ENCODE measurements at regions not wholly inside any gene's neighbourhood (a gene's known extent, or its start where the extent isn't known, plus 50 kb on each side); places are given as distances from the start of the nearest gene placed in this dataset.
"Not testable (repeated sequence)": the region's sequence is repeated elsewhere in the genome, so short reads cannot be mapped to it uniquely, and the experiment has no call there.

DNA sequence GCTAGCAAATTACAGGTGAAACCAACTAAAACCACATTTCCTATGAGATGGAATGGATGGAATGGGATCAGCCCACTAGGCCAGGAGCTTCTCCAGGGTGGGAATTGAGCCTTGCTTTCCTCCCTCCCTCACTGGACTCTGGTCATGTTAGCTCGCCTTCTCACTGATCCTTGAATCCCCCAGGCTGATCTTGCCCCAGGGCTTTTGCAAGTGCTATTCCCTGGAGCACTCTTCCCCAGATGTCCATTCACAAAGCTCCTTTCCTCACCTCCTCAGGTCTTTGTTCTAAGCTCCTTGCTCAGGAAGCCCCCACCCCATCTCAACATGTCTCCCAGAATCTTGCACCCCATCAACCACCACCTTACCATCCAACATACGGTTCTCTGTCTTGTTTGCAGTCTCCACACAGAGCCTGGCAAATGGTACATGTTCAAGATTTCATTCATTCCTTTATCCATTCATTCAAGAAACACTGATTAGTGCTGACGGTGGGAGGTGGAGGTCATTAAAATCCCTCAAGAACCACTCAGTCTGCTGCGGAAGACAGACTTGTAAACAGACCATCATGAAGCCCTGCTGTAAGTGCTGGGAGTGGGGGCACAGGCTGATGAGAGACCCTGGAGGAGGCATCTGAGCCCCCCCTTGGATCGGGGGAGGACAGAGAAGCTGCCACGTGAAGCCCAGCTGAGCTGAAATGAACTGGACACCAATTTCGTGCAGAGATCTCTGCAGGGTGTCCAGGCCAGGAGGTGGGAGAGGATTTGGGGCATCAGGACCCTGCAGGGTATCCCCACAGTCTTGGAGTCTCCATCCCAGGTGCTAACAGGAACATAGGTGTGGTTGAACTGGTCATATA is 141.7 kb downstream of the BARX1 start:
- DNase-seq (ENCODE audit: low spot score): no peak

- no peak for DNase-seq (ENCODE audit: low spot score)
These were observed 142.8 kb downstream of the BARX1 start for GRCh38 chr9:93812410-93812668.

- no peak for DNase-seq (ENCODE audit: low spot score)
These were observed 144.9 kb downstream of the BARX1 start for GRCh38 chr9:93810028-93810971.

DNA sequence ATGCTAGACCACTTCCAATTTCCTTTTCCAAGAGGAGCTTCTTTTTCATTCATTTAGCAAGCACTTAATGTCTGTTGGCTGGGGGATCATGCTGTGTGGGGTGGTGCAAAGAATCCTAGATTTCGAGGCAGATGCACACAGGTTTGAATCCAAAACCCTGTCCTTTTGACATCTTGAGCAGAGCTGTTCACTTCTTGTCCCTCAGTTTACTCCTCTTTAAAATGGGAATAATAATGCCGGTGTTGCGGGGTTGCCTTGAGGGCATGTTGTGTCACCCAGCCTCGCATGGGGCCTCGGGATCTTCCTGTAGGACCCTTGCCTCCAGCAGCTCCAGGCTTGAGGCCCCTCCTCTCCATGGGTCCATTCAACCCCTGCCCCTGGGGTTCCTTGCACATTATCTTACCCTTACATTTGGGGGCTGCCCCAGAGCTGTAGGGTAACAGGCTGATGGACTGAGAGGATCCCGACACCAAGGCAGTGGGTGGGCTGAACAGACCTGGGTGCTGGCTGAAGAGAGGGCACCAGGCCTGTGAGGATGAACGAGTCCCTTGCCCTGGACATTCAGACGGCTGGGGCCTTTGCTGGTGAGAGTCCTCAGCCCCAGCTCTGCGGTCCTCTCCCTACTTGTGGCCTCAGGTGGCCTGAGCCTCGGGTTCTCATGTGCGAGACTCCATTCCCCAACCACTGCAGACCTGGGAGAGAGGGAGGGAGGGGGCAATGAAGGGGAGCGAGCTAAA is 145.8 kb downstream of the BARX1 start:
- DNase-seq (ENCODE audit: low spot score): no peak

DNA sequence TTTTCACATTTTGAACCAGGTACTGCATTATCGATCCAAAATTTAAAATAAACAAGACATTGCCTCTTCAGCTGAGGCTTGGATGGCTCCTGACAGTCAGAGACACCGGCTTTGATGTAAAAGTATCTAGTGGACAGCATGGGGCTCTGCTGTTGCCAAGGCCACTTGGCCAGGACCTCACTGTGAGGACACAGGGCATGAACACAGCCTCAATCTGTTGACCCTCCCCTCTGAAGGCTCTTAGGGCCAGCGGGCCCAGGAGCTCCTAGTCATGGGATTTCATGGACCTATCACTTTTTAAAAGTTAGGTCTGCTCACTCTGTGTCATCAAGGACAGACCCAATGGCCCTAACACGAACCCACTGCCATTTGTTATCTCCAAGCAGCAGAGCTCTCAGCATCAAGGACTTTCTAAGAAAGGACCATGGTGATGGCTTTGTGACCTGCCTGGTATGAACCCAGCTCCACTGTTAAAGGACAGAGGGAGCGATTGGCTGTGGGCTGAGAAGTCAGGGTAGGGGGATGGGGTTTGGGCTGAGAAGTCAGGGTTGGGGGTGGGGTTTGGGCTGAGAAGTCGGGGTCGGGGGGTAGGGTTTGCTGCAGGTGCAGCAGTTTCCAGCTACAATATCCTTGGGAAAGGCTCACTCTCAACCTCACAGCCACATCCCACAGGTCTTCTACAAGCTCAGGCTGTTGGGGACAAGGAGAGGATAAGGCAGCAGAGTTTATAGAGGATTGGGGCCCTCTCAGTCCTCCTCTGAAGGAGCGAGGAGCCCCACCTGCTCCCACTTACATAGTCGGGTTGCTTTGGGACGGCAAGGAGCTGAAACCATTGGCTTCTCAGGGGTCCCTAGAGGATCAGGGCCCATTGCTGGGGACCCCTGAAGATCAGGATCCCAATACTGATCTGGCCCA is 146.8 kb downstream of the BARX1 start:
- DNase-seq (ENCODE audit: low spot score): no peak

DNA sequence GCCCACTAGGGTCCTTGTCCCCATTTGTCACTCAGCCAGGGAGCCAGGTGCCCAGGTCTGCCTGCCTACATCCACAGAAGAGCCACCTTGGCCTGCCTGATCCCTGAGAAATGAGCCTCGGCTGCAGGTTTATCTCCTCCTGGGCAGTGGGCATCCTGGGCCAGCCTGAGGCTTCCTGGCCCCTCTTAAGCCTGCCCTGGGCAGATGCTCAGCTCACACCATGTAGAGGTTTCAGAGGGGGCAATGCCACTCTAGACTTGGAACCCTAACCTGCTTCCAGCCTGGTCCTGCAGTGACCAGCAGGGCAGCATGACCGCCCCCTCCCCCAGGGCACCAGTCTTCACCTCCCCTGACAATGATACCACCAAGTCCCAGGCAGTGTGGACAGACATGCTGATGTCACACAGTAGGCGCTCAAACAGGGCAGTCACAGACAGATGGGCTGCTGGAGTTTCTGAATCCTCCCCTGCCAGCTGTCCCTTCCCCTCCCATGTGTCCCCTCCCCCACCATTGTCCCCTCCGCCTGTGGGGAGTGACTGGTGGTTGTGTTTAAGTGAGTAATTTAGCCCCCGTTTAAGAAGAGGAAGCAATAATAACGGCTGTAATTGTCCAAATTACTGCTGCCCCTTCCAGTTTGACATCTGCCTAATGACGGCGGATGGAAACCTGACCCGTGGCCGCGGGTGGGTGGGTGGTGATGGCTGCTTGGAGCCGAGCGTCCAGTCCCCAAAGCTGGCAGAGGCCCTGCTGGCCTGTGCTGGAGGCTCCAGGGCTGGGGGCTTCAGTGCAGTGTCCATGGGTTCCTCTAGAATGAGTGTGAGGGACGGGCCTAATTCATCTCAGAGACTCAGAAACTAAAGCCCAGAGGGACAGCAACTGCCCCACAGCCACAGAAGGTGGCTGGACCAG is 147.7 kb downstream of the BARX1 start:
- no peak for DNase-seq (ENCODE audit: low spot score)

DNA sequence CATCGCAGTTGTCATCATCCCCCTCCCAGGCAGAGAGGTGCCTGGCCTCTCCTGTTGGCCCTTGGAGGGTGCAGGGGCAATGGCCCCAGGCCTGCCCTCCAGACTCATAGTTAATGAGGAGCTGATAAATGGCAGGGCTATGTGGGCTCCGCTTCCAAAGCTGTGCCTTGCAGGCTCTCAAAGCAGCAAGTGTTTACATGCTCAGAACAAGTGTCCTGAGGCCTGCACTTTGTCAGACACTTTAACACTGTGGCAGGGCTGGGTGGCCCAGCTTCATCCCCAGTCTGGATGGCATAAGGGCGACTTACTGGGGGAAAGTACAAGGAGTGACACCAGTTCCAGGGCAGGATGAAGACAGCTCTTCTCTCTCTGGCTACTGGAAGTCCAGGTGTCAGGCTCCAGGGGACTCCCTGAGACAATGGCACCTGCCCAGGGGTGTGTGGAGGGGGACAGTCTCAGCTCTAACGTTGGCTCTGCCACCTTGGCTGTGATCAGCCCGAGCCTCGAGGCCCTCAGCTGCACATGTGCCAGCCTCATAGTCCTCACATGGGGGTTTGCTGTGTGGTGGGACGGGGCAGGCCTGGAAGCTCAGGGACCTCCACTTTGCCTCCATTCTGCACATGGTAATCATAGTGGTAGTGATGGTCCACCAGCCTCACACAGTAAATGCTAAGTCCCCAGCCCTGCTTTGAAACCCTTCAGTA is 153.4 kb downstream of the BARX1 start:
- no peak for DNase-seq (ENCODE audit: low spot score)

DNA sequence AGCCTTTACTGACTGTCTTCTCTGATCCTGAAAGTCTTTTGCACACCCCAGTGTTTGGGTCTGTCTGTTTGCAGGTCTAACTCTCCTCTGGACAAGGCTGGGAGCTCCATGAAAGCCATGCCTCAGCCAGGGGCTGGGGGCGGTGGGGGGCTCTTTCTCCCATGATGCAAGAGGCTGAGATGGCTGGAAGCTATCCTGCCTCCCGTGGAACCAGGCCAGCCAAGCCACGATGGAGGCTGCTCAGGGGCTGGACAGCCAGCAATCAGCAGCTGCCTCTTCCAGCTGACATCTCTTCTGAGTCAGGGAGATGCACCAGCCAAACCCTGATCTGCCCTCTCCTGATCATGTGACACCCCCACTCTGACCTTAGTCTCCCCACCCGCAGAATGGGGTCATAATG is 154.0 kb downstream of the BARX1 start:
- no peak for DNase-seq (ENCODE audit: low spot score)

DNA sequence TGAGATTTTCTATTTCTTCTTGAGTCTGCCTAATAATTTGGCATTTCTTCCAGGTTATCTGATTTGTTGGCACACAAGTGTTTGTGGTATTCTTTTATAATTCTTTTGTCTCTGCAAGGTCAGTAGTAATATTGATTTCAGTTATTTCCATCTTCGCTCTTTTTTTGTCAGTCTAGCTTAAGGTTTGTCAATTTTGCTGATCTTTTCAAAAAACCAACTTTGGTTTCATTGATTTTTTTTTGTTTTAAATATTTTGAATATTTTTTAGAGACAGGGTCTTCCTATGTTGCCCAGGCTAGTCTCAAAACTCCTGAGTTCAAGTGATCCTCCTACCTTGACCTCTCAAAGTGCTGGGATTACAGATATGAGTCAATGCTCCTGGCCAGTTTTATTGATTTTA is 162.8 kb downstream of the BARX1 start:
- no peak for DNase-seq (ENCODE audit: low spot score)

DNA sequence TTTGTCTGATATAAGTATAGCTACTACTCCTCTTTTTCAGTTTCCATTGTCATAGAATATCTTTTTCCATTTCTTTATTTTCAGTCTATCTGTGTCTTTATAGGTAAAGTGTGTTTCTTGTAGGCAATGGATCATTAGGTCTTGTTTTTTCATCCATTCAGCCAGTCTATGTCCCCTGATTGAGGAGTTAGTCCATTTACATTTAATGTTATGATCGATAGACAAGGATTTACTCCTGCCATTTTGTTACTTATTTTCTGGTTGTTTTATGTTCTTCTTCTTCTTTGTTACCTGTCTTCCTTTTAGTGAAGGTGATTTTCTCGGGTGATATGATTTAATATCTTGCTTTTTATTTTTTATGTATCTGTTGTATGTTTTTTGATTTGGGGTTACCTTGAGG is 169.0 kb downstream of the BARX1 start:
- no peak for DNase-seq (ENCODE audit: low spot score)

DNA sequence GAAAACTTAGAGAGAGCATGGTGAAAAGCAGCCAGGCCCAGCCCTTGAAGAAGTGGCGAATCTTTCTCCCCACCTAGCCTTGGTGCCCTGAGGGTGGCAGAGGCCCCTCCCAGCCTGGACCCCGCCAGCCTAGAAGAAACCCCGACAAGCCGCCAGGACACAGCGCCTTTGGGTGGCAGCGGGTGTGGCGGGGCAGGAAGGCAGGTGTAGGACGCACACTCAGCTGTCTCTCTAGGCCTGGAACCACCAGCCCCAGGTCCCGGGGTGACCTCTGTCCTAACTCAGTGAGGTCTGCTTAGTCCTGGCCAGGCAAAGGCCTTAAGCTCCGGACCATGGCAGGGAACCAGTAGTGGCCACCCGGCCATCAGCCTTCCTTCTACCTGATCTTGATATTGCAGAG is 178.3 kb downstream of the BARX1 start:
- DNase-seq (ENCODE audit: low spot score): no peak

- no peak for DNase-seq (ENCODE audit: low spot score)
These were observed 178.9 kb downstream of the BARX1 start for GRCh38 chr9:93776256-93776655.

DNA sequence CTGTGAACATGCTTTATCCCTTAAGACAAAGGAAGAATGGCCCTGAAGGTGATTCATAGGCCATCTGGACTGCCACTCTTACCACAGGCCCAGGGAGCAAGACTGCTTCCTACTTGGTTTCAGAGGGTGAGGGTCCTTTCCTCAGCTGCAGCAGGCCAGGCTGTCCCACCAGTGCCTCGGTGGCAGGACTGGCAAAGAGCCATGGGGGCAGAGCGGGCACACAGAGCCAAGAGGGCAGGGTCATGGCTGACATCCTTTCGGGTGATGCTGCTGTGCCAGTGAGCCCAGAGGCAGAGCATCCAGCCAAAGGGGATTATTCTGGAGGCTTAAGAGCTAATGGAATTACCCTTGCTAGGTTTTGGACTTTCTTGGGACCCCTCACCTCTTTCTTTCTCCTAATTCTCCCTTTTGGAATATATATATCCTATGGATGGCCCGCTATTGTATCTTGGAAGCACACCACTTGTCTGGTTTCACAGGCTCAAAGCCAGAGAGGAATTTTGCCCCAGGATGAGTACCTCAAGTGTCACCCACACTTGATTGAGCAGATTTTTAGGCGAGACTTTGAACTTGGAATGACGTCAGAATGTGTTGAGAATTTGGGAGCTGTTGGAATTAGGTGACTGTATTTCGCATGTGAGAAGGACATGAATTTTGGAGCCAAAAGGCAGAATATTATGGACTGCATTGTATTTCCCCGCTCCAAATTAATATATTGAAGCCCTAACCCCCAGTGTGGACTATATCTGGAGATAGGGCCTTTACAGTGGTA is 180.6 kb downstream of the BARX1 start:
- DNase-seq (ENCODE audit: low spot score): no peak

DNA sequence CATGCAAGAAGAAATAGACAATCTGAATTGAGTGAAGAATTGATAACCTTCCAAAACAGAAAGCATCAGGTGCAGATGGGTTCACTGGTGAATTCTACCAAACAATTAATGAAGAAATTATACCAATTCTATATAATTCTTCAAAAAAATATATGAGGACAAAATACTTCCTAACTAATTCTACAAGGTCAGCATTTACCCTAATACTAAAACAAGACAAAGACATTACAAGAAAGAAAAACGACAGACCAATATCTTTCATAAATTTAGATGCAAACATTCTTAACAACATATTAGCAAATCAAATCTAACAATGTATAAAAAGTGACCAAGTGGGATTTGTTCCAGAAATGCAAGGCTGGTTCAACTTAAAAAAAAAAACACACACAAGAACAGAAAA is 183.9 kb downstream of the BARX1 start:
- no peak for DNase-seq (ENCODE audit: low spot score)

- DNase-seq (ENCODE audit: low spot score): no peak
These were observed 185.4 kb downstream of the PHF2 start for GRCh38 chr9:93761822-93762221.

DNA sequence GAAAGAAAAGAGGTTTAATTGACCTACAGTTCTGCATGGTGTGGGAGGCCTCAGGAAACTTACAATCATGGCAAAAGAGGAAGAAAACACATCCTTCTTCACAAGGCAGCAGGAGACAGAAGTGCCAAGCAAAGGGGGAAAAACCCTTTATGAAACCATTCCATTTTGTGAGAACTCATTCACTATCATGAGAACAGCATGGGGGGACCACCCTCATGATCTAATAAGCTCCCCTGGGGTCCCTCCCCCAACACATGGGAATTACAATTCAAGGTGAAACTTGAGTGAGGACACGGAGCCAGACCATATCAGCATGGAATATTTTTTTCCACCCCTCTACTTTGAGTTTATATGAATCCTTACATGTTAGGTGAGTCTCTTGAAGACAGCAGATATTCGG is 173.7 kb downstream of the PHF2 start:
- no peak for DNase-seq (ENCODE audit: low spot score)

- DNase-seq (ENCODE audit: low spot score): not testable (repeated sequence)
These were observed 172.4 kb downstream of the PHF2 start for GRCh38 chr9:93748827-93749226.

- no peak for DNase-seq (ENCODE audit: low spot score)
These were observed 155.6 kb downstream of the PHF2 start for GRCh38 chr9:93731963-93732362.

DNA sequence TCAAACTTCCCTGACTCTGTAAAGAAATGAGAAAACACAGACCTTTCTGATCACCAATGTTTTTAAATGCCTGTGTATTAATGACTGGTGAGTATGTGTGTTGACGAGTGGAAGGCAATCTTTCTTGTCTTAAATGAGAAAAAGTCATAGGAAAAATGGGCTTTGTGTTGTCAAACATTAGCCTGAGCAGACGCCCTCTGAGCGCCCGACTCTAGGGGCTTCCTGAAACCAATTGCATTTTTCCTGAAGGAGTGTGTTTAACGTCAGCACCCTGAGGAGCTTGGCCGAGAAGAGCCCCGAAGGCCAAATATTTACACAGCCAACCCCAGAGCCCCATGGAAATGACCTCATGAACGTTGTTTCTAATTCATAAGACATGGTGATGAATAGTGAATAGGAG is 154.3 kb downstream of the PHF2 start:
- no peak for DNase-seq (ENCODE audit: low spot score)

All from NAMALWA (cell line).